ENCODE measurements at regions not wholly inside any gene's neighbourhood (a gene's known extent, or its start where the extent isn't known, plus 50 kb on each side); places are given as distances from the start of the nearest gene placed in this dataset.

DNA sequence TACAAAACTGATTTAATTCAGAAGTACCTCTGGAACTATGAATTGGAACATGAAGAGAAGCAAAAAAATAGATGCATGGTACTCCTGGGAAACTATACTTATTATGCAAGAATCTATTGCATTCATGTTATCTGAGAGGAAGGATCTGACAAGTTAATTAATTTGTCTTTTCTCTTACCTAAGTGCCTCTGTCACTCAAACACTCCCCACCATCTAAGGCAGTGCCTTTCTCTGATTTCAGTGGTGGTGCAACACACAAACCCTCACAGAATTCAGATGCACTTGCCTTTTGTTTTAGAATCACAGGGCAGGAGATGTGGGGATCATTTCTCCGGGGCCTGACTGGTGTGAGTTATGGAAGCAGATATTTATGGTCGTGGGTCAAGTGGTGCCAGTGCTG, 52.5 kb upstream of the C9orf72 start:
- no peak for DNase-seq (ENCODE audit: low read depth)

- DNase-seq (ENCODE audit: low read depth): no peak
Measured at GRCh38 chr9:27626244-27627187, 53.2 kb upstream of the C9orf72 start.

DNA sequence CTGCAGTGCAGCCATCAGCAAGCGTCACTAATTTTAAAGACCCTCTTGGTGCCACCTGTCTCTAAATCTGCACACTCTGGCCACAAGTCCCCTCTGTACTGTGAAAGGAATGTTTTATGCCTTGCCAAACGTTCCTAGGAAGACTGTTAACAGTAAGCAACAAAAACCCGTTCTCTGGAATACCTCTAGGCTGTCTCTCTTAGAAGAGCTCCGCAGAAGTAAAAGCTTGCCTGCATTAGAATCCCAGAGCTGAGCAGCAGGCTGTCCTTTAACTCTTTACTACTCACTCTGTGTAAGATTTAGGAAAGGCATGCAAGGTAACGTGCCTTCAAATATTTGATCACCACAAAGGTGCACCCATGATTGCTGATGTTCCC, 53.9 kb upstream of the C9orf72 start:
- no peak for DNase-seq (ENCODE audit: low read depth)

DNA sequence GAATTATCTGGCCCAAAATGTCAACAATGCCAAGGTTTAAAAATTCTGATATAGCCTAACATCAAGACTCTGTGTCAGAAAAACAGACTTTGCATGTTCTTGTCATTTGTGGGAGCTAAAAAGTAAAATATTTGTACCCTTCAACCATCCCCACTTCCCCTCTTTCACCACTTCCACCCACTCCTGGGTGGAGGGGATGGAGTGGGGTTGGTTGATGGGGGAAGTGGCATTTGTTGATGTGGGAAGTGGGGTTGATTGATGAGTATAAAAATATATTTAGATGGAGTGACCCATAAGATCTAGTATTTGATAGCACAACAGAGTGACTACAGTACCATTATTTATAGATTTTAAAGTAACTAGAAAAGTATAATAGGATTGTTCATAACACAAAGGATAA, 55.0 kb upstream of the C9orf72 start:
- no peak for DNase-seq (ENCODE audit: low read depth)

DNA sequence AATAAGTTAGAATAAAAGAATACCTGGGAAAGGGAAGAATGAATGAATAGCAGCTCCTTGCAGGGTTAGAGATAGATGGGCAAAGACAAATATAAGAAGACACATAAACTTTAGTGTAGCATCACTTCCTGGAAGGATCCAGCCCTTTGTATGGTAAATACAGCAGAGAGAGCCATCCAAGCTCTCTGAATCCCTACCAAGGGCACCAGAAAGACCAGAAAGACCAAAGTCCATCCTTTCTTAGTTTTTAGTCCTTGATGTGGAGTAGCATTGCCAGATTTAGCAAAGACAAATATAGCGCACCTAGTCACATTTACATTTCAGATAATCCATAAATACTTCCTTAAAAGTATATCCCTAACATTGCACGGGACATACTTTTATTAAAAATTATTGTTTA, 56.1 kb upstream of the C9orf72 start:
- DNase-seq (ENCODE audit: low read depth): no peak

GRCh38 chr9:27632254-27632653, 59.0 kb upstream of the C9orf72 start:
- DNase-seq (ENCODE audit: low read depth): no peak

GRCh38 chr9:27633764-27634163, 60.5 kb upstream of the C9orf72 start:
- no peak for DNase-seq (ENCODE audit: low read depth)

GRCh38 chr9:27634879-27635278, 61.6 kb upstream of the C9orf72 start:
- no peak for DNase-seq (ENCODE audit: low read depth)

DNA sequence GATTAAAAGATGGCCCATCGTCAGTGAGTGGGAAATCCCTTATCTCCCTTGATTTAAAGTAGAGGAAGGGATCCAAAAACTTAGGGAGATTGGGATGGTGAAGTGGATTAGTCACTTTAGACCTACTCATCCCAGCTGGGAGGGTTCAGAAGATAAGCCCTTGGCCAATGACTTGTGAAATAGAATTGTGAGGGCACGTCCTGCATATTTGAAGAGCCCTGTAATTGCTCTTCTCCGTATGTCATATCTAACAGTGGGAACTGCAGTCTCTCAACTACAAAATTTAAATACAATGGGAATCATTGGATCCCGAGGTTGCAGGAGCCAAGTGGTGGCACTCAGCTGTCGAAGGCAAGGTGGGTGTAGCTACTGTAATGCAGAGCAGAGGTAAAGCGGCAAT, 65.4 kb upstream of the C9orf72 start:
- no peak for DNase-seq (ENCODE audit: low read depth)

- no peak for DNase-seq (ENCODE audit: low read depth)
Measured at GRCh38 chr9:27645161-27645840, 72.0 kb upstream of the C9orf72 start.

GRCh38 chr9:27653246-27653645, 80.0 kb upstream of the C9orf72 start:
- DNase-seq (ENCODE audit: low read depth): no peak

- DNase-seq (ENCODE audit: low read depth): no peak
Measured at GRCh38 chr9:27653957-27654356, 80.7 kb upstream of the C9orf72 start.

DNA sequence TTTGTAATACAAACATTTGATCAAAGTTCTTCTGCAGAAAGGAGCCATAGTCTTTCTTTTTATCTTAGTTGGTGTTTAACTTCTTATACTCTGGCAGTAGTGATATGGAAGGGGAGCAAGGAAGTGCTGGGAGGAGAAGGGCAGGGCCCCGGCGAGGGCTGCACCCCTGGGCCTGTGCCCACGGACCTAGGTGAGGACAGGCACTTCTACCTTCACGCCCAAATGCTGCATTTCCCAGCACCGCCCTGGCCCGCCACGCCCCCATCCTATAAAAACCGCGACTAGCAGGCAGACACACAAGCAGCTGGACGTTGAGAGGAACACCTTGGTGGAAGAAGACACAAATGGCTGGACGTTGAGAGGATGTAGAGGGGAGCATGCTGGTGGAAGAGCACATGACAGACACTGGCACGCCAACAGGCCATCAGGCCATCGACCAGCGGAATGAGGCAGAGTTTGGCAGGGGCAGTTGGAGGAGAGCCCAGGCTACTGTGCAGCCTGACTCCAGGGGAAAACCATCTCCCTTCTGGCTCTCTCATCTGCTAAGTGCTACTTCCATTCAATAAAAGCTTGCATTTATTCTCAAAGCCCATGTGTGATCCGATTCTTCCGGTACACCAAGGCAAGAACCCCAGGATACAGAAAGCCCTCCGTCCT, 81.5 kb upstream of the C9orf72 start:
- no peak for DNase-seq (ENCODE audit: low read depth)

GRCh38 chr9:27655441-27655840, 82.2 kb upstream of the C9orf72 start:
- no peak for DNase-seq (ENCODE audit: low read depth)

- DNase-seq (ENCODE audit: low read depth): no peak
Measured at GRCh38 chr9:27659001-27659400, 85.7 kb upstream of the C9orf72 start.

- no peak for DNase-seq (ENCODE audit: low read depth)
Measured at GRCh38 chr9:27659571-27659970, 86.3 kb upstream of the C9orf72 start.

- no peak for DNase-seq (ENCODE audit: low read depth)
Measured at GRCh38 chr9:27660148-27660547, 86.9 kb upstream of the C9orf72 start.

DNA sequence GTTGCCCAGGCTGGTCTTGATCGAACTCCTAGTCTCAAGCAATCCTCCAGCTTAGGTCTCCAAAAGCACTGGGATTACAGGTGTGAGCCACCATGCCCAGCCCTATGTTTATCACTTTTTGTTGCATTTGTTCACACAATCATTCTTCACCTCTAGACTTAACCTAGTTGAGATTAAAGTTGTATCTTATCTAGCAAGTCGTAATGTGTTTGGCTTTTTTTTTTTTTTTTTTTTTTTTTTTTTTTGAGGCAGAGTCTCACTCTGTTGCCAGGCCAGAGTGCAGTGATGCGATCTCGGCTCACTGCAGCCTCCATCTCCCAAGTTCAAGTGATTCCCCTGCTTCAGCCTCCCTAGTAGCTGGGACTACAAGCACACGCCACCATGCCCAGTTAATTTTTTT, 90.2 kb upstream of the C9orf72 start:
- DNase-seq (ENCODE audit: low read depth): no peak

GRCh38 chr9:27664121-27664779, 91.0 kb upstream of the C9orf72 start:
- DNase-seq (ENCODE audit: low read depth): no peak

DNA sequence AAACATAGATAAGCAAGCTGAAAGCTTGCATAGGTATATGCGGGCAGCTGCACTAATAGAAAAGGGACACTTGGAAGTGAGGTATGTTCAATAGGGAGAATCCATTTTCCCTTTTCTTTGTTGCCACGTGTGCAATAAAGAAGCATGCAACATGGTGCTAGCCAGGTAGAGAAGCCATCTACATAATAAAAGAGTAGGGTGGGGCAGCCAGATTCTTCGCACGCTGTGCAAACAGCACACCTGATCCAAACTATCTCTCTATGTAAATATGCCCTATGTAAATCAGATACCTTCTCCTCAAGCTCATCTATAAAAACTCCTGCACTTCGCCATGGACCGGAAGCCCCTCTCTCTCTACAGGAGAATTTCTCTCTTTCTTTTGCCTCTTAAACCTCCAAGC, 91.9 kb upstream of the C9orf72 start:
- no peak for DNase-seq (ENCODE audit: low read depth)

- no peak for DNase-seq (ENCODE audit: low read depth)
Measured at GRCh38 chr9:27668280-27668679, 95.0 kb upstream of the C9orf72 start.

DNA sequence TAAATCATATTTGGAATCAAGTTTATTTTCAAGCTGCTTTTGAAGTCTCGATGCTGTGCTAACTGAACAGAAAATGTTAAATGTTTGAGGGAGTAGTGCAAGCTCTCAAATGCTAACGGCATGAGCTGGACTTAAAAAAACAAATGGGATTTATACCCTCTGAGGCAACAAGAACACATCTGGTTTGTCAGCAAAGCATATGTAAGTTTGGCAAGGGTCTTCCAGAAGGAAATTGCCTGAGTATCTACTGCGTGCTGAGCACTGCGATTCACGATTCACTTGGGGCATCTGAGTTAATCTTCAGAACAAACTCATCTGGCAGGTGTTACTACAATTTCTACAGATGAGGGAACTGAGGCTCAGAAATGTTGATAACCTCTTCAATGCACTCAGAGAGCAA, 98.4 kb upstream of the C9orf72 start:
- DNase-seq (ENCODE audit: low read depth): no peak

All from myocyte (in vitro differentiated cells).